NCI-H82 treated with DMSO at 0.1 percent for 48 hours (cell line): ENCODE measurements at regions not wholly inside any gene's neighbourhood (a gene's known extent, or its start where the extent isn't known, plus 50 kb on each side); places are given as distances from the start of the nearest gene placed in this dataset.

Experiments
- DNase-seq: peaks from one replicate; lab custom pipeline; 2025; ENCODE audit not compliant: unreplicated experiment; lab: John Stamatoyannopoulos, UW

DNA sequence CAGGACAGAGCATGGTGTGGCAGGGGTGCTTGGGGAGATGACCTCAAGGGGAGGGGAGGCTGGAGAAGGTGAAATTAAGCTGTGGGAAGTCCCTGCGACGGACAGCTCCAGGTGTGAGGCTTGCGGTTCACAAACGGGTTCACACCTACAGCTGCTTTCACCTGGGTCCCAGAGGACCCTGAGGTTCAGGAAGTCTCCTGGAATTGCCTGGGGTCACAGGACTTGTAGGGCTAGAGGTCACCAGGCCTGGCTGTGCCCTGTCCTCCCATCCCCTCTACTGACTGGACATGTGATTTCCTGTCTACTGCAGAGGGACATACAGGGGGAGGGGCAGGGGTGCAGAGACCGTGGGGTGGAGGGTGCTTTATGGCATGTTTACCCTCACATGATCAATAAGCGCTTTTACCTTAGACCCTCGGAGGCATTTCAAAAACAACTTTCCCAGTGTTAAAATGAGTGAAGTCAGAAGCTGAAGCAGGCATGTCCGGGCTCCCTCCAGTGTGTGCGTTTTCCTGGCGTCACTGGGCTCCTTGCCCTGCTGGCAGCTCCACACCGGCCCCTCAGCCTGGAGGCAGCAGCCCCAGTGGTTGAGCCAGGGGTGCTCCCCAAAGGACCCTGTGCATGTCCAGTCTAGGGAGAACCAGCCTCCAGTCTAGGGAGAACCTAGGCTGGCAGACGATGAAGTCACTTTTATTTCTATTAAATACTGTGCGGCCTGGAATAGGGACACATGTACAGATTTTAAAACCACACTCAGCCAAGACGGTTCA is 66.6 kb upstream of the IGFBP3 start:
- DNase-seq = no peak

DNA sequence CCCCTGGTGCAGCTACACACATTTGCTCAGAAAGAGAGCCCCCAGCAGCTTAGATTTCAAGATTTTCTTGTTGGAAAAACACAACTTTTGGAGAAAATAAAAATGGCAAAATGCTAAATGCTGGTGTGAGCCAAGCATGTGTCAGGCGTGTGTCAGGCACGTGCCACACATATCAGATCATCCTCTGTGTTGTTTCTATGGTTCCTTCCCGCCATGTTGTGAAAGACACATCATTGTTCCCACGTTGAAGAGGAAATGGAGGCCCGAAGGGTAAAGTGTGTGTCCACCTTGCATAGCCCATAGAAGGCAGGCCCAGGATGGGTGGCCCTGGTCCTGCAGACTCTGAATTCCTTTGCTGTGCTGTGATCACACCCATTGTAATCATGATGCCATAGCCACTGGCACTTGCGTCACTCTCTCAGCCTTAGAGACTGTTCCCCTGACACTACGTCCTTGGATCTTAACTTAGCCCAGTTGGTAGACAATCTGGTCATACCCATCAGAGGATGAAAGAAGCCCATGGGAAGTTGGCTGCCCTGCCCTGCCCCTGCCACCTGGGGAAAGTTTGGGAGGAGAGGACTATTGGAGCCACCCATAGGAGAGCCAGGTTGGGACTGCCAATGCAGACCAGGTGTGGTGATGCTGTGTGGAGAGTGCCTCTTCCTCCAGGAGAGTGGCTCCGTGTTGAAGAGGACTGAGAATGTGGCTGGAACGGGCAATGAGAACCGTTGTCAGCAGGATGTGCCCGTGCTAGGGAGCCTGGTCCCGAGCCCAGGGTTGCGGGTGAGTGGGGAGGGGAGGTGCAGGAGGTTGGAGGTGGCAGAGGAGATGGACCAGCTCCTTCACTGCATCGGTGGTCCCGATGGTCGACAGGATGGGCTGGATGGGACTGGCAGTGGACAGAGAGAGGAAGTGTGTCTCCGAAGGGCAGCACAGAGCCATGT is 65.6 kb upstream of the IGFBP3 start:
- DNase-seq = no peak

DNA sequence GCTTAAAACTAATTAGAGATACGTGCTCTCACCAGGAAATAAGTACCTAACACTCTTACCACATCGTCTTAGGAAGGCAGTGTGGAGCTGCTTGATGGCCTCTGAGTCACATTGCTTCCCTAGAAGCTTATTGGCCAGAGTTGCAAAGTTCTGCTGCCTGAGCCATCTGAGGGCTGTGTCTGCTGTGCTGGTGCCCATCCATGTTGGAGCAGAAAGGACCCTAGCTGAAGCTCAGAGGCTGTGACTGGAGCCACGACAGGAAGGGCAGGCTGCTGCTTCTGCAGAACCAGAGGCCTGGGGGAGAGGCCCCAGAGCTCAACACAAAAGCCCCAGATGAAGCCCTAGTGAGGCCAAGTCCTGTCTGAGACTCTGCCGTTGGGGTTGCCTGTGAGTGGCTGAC is 64.8 kb upstream of the IGFBP3 start:
- DNase-seq = no peak

DNA sequence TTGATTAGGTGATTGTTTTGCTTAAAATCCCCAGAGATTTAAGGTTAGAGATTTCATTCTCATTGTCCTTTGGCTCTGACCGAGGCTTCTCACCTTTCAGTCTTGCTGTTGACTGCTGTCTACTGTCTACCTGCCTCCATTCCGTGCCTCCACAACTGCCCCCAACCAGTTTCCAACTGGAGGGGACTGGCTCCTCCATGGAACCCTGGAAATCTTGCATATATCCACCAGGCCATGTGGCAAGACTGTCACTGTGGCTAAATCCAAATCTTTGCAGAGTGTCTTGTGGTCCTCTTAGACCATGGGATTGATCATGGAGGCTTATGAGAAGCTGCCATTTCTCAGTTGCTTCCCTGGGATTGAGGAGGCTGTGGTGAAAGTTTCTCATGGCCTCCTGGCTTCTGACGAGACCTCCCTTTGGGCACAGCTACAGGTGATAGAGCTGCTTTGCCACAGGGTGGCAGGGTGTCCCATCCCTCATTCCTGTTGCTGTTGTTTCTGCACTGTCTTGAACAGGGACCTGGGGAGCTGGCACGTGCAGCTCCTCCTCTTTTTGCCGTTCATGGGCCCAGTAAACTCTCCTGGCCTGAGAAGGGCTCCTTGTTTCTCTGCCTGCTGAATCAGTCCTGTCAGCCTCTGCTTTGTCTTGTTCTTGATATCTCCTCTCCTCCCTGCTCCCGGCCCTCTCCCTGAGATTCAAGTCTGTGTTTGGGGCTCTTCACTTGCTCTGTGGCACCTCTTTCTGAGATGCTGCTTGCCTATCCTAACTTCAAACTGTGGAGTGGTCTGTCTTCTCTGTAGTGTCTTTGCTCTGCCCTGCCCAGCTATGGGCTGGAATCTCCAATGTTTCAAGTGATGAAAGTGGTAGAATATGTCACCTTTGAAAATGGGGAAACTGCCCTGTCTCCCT is 63.6 kb upstream of the IGFBP3 start:
- DNase-seq = no peak

DNA sequence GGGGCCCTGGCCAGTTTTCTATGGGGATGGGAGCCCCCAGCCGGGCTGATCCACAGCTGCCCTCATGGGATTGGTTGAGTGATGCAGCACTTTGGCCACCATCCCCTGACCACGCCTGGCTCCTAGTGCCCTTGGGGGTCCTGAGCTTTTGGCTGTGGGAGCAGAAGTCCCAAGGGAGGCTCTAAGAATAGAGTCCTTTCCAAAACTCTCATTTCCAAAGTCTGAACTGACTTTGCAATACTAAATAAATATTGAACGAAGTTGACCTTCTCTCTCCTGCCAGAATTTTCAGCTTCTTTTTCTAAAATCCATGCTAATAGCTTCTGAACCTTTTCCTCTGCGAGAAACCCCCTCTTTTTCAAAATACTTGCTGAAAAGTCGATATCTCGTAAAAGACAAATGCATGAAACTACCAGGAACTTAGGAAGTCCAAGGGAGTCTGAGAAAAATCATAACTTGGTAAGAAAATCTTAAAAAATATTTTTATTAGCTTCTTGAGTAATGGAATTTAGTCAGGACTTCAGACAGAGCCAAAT is 62.7 kb upstream of the IGFBP3 start:
- no peak for DNase-seq

DNA sequence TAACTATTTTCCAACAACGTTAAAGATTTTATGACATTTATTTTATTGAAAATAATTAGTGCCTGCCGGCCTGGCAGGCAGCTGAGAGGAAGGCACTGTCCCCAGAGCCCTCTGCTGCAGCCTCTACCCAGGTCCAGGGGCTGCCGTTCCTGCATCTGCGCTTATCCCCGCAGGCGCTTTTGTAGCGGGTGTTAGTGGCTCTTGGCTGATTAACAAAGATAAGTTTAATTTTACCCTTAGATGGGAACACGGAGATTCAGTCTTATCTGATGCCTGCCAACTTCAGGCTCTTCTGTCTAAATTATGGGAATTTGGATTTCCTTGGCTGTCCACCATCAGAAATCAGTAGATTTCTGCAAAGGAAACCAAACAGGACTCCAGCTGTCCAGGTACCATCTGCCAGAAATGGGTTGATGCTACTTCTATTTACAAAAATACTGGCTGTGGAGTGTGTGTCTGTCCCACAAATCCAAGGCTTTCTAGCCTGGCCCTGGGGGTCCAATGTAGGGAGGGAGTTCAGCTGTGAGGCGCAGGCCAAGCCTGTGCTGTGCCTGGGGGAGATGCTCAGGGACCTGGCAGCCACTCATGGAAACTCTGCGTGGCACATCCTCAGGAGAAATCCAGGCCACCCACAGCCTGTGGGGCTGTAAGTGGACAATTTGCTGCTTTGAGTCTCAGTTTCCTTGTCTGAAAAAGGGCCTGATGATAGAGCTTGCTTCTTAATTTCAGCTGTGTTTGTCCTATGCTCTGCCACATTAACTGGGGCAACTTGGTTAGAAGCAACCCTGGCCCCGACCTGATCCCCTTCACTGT is 62.0 kb upstream of the IGFBP3 start:
- DNase-seq = no peak

DNA sequence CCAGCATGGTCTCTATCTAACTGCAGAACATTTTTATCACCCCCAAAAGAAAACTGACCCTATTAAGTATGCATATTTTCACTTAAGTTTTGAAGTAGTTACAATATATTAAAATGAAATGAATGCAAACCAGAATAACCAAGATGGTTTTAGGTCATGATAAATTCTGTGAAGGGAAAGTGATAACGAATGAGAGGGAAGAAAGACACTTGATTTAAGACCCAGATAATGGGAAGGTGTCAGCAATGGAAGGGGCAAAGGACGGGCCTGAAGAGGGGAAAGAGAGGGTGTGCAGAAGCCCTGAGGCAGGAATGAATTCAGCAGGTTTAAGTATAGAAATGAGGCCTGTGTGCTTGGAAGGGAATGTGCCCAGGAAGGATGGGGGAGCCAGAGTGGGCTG is 61.1 kb upstream of the IGFBP3 start:
- no peak for DNase-seq

DNA sequence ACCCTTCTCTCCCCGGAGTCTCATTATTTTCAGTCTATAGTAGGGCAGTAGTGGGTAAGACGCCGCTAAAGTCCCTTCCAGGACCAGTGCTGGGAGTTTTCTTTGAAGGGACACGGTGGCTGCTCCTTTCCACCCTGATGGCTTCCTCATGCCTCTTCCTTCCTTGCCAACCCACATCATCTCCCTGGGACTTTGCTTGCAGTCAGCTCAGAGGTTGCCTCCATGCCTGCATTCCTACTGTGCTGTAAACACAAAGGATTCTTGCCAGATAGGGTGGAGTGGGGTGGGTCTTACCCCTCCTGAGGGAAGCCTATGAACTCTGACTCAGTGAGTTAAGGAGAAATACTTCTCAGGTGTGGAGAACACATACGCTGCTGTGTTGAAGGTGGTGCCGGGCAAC is 59.9 kb upstream of the IGFBP3 start:
- DNase-seq = no peak

DNA sequence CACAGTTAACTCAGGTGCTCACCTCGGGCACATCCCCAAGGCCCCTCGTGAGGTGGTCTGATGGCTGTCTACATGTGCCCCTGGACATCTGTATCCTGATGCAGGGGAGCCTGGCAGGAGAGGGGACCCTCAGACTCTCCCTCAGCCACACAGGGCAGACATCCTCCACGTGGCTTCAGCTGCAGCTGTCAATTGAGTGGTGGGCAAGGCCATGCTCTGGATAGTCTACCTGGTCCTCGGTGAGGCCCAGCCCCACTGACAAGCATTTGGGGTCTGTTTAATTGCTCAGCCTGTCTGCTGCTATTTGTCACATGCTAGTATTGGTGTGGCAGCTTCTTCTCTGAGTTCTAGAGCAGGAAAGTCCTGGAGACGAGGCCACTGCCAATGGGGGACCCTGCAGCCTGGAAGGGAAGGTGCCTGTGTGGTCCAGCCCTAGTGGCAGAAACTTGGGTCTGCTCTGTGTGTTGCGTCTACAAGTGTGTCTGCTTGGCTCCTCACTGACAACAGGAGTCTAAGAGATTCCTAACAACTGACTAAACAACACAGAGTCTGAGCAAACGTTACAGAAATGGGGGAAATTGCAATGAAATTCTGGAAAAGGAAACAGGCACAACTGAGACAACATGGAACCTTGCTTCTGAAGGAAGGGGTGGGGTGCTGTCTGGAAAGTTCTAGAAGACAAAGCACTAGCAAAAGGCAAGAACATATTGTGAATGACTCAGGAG is 59.3 kb upstream of the IGFBP3 start:
- no peak for DNase-seq

DNA sequence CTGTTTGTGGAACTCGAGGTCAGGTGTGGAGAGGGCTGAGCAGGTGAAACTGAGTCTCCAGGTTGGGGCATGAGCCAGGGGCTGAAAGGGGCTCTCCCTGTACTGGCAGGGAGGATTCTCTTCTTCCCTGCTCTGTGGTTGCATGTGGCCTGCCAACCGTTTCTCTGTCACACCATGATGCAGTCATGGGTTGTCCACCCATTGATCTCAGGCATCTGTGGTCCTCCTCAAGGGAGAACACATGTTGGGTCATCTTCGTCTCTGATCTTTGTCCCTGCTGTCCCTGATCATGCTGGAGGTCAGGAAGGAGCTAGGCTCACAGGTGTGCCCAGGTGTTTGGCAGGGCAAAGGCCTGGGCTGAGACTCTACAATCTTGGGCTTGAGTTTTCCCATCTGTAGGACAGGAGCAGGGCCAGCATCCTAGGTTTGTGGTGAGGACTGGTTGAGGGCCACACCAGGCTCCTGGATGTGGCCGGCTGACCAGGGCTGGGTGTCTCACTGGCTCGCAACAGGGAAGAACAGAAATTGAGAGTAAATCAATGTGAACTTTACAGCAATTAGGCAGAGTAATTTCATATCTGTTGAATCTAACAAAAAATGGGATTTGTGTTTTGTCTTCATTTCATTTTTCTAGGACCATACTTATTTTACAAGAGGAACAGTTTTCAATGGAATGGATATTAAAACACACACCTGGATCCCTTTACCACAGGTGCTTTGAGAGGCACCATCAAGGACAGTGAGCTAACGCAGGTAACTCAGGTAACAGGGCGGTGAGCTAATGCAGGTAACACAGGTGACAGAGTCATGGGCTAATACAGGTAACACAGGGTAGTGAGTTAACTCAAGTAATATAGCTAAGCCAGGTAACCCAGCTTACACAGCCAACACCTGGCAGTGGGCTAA is 58.5 kb upstream of the IGFBP3 start:
- no peak for DNase-seq

DNA sequence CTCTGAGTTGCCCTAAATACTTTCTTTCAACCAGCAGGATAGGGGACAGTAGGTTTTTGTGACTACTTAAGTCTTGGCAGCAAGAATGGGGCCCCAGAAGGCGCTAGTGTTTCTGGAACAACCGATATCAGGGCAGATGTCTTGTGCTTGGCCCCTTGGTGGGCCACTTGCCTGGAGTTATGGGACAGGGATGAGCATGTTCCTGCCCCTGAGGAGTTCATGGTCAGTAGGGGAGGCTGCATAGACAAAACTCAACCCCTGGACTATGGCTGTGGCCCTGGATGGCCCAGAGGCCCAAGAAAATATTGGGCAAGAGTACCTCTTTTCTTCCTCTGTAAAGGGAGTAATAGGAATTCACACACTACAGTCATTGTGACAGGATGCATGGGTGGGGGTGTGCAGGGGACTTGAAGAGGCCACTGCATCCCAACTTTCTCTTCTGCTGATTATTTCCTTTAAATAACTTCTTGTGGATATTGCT is 57.7 kb upstream of the IGFBP3 start:
- DNase-seq = no peak

DNA sequence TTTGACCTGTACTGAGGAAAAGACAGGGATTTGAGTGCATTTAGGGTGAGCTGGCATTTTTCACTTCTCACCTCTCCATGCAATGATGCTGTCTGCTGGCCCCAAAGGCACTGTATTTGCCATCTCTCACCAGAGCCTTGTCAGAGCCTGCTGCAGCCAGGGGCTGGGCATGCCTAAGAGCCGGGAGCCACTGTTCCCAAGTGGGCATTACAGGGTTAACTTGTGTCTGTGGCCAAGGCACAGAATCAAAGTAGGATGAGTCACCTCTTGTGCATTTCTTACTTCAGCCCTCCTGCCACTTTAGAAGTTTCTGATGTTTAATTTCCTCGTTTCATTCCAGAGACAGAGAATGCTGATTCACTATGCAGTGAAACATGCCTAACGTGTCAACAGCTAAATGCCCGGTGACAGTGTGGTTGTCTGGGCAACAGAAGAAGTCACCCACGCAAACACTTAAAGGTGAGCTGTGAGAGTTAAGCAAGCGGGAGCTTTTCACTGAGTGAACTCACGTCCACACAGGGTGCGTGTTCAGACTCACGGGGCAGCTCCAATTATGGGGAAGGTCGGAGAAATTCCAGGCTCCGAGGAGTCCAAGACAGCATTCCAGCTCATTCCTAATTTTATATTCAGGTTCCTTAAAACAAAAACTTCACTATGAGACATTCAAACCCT is 57.1 kb upstream of the IGFBP3 start:
- DNase-seq = no peak

DNA sequence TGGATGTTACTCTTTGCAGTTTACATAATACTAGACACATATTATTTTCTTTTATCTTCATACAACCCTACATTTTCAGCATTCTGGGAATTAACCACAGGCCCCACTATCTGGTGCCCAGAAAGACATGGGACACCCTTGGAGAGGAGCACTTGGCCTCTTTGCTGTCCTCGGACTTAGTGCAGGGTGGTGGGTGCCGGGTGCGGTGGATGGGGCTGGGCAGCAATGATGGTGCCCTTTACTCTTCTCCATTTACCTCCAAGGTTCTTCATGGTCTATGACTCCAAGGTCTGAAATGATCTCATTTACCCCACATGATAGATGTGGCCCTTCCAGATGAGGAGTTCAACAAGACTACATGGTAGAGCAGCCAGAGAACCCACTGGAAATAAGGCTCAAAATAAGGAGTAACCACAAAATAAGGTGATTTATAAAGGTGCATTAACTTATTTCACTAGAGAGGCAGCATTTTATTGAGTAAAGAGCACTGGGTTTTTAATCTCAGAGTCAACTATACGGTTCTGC is 56.2 kb upstream of the IGFBP3 start:
- DNase-seq = no peak

DNA sequence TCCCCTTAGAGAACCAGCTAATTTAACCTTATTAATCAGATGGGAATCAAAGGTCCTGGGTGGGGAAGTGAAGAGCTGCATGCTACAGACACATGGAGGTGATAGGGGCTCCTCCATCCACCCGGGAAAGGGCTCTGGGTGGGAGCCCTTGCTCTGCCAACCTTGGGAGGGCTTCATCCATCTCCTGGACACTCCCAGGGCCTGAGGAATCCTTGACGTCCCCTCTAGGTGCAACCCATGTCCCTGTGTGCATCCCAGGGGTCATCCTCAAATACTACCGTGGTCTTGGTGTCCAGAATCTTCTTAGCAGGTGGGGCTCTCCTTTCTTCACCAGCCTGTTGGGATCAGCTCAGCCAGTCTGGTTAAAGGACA is 55.4 kb upstream of the IGFBP3 start:
- no peak for DNase-seq

DNA sequence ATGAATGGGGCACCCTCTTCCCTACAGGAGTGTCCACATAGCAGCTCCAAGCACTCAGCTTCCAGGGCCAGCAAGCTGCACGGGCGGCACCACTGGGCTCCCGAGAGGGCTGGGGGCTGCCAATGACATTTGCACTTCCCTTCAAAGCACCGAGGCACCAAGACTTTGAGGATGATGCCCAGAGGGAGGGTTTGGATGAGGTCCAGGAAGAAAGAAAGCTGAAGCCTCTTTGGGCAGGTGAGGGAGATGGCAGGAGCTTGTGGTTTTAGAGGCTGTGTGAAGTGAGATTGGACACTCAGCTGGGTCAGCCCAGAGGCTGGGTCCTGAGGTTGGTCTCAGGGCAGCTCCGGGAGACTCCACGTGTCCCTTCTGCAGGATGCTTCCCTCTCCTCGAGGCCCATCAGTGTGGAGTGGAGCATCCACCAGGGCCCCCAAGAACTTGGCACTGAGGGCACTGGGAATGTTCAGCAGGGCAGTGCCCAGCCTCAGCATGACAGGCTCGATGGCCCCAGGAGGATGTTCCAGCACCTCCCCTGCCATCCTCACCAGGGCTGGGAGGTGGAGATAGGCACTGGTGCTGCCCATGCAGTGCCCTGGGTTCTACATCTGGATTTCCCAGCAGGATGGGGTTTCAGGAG is 54.9 kb upstream of the IGFBP3 start:
- DNase-seq = no peak

DNA sequence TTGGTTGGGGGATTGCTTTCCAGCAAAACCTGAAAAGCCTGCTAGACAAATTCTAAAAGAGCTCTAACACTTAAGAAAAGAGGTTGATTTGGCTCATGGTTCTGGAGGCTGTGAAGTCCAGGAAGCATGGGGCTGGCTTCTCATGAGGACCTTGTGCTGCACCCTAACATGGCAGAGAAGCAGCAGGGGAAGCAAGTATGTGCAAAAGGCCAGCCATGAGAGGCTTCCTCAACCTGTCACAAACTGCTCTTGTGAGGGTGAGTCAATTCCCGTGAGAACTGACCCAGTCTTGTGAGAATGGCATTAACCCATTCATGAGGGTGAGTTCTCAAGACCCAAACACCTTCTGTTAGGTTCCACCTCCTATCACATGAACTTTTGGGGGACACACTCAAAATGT is 54.3 kb upstream of the IGFBP3 start:
- no peak for DNase-seq
